HL-60 (cell line): ENCODE measurements at regions not wholly inside any gene's neighbourhood (a gene's known extent, or its start where the extent isn't known, plus 50 kb on each side); places are given as distances from the start of the nearest gene placed in this dataset.

Experiments used
- DNase-seq, 2 experiments: peaks; one replicate each; pipeline ENCODE4 v3.0.0-alpha.2; 2010 to 2020; ENCODE audit warnings: low read depth in 1 of 2, low spot score in 1 of 2
- H3K27ac ChIP-seq: fragments of 250-450 bp; sonication (Bioruptor Pico); replicated peaks from 2 replicates; pipeline ENCODE4 v1.5.1; 2020; ENCODE audit warnings: mild to moderate bottlenecking, moderate library complexity
- H3K27me3 ChIP-seq: fragments of 250-450 bp; sonication (Bioruptor Pico); 2 replicates; pipeline ENCODE4 v1.5.1; 2021; ENCODE audit warnings: mild to moderate bottlenecking, moderate library complexity; ENCODE audit not compliant: insufficient read depth, poor library complexity, severe bottlenecking
- H3K4me3 ChIP-seq: replicated peaks from 2 replicates; pipeline ENCODE4 v1.5.1; 2011; ENCODE audit warnings: mild to moderate bottlenecking, control low read depth, low read length; ENCODE audit not compliant: insufficient read depth
- GABPA ChIP-seq: IDR thresholded peaks from 2 replicates; pipeline ENCODE4 v1.6.1; 2012; ENCODE audit warnings: low read depth
- POLR2AphosphoS5 ChIP-seq: IDR thresholded peaks from 2 replicates; pipeline ENCODE4 v1.6.1; 2012; ENCODE audit warnings: low read depth
- SPI1 ChIP-seq: IDR thresholded peaks from 2 replicates; pipeline ENCODE4 v1.6.1; 2012; ENCODE audit warnings: low read depth, mild to moderate bottlenecking, borderline replicate concordance
- TF ChIP-seq, protein P1 (sequence below): IDR thresholded peaks from one replicate; pipeline ENCODE4 v1.5.1; 2011; ENCODE audit warnings: low read length, control low read depth, inconsistent platforms; ENCODE audit not compliant: insufficient read depth
- TF ChIP-seq, protein P2 (sequence below): IDR thresholded peaks from 2 replicates; pipeline ENCODE4 v1.6.1; 2012; ENCODE audit warnings: low read depth; ENCODE audit not compliant: insufficient replicate concordance

DNA sequence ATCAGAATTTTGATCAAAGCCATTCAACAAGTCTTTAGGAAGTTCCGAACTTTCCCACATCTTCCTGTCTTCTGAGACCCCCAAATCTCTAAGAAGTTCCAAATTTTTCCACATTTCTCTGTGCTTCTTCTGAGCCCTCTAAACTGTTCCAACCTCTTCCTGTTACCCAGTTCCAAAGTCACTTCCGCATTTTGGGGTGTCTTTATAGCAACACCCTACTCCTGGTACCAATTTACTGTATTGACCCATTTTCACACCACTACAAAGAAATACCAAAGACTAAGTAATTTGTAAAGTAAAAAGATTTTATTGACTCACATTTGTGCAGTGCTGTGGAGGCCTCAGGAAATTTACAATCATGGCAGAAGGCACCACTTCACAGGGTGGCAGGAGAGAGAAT lies 385.8 kb upstream of the GHITM start:
- no peak for DNase-seq
- no peak overlapping the region for H3K4me3 ChIP-seq
- TF ChIP-seq SPI1 = no peak
- TF ChIP-seq GABPA = no peak

DNA sequence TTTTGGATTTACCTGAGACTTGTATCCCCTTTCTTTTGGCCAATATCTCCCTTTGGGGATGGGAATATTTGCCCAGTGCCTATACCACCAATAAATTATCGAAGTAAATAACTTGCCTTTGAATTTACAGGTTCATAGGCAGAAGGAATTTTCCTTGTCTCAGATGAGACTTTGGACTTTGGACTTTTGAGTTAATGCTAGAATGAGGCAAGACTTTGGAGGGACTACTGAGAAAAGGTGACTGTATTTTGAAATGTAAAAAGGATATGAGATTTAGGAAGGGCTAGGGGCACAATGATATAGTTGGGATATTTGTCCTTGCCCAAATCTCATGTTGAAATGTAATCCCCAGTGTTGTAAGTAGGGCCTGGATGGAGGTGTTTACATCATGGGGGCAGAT lies 384.5 kb upstream of the GHITM start:
- Histone ChIP-seq H3K27me3 (no peaks in the 10 kb centered on the region), H3K27ac (no peak overlapping the region), H3K4me3 (no peak overlapping the region)
- TF ChIP-seq GABPA (no peak), POLR2AphosphoS5 (no peak), SPI1 (no peak)
- TF ChIP-seq, protein P1, sequence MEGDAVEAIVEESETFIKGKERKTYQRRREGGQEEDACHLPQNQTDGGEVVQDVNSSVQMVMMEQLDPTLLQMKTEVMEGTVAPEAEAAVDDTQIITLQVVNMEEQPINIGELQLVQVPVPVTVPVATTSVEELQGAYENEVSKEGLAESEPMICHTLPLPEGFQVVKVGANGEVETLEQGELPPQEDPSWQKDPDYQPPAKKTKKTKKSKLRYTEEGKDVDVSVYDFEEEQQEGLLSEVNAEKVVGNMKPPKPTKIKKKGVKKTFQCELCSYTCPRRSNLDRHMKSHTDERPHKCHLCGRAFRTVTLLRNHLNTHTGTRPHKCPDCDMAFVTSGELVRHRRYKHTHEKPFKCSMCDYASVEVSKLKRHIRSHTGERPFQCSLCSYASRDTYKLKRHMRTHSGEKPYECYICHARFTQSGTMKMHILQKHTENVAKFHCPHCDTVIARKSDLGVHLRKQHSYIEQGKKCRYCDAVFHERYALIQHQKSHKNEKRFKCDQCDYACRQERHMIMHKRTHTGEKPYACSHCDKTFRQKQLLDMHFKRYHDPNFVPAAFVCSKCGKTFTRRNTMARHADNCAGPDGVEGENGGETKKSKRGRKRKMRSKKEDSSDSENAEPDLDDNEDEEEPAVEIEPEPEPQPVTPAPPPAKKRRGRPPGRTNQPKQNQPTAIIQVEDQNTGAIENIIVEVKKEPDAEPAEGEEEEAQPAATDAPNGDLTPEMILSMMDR = no peak
- TF ChIP-seq, protein P2, sequence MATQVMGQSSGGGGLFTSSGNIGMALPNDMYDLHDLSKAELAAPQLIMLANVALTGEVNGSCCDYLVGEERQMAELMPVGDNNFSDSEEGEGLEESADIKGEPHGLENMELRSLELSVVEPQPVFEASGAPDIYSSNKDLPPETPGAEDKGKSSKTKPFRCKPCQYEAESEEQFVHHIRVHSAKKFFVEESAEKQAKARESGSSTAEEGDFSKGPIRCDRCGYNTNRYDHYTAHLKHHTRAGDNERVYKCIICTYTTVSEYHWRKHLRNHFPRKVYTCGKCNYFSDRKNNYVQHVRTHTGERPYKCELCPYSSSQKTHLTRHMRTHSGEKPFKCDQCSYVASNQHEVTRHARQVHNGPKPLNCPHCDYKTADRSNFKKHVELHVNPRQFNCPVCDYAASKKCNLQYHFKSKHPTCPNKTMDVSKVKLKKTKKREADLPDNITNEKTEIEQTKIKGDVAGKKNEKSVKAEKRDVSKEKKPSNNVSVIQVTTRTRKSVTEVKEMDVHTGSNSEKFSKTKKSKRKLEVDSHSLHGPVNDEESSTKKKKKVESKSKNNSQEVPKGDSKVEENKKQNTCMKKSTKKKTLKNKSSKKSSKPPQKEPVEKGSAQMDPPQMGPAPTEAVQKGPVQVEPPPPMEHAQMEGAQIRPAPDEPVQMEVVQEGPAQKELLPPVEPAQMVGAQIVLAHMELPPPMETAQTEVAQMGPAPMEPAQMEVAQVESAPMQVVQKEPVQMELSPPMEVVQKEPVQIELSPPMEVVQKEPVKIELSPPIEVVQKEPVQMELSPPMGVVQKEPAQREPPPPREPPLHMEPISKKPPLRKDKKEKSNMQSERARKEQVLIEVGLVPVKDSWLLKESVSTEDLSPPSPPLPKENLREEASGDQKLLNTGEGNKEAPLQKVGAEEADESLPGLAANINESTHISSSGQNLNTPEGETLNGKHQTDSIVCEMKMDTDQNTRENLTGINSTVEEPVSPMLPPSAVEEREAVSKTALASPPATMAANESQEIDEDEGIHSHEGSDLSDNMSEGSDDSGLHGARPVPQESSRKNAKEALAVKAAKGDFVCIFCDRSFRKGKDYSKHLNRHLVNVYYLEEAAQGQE = no peak
- DNase-seq = no peak

More for the DNA sequence above, 385.8 kb upstream of the GHITM start:
- Histone ChIP-seq H3K27me3 (no peaks in the 10 kb centered on the region), H3K27ac (no peak overlapping the region)

DNA sequence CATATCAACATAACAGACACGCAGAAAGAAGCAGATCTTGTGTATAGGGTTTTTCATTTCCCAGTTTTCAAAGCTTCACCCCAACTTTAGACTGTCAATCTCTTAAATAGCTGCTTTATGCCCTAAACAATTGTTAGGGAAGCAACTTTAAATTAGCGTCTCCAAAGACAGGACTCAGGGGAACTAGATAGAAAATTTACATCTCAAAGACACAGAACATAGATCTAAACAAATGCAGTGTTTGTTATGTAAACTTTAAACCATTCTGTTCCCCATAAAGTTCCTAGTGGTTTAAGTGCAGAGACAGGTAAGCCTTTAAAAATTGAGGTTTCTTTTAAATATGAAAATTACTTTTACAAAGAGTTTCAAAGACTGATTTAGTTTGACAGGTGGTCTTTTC lies 379.2 kb upstream of the GHITM start:
- Histone ChIP-seq H3K27me3 (no peaks in the 10 kb centered on the region), H3K4me3 (no peak overlapping the region), H3K27ac (no peak overlapping the region)
- DNase-seq = no peak
- TF ChIP-seq POLR2AphosphoS5 (no peak), SPI1 (no peak), GABPA (no peak)
- TF ChIP-seq, protein P2 = no peak
- TF ChIP-seq, protein P1 = no peak

DNA sequence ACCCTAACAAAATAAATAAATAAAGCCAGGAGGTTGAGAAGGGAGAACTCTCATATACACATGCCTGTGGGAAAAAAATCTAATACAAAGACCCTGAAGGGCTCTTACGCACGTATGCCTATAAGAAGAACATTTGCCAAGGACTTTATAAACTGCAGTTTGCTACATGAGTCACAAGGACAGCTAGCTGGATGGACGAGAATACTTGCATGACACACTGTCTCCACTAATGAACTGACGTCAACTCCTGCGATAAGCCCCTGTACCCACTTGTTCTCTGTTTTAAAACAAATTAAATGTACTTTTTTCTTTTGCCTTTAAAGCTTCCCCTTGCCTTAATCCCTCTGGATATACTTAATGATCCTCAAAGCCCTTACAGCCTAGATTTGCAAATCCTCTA lies 374.6 kb upstream of the GHITM start:
- H3K27me3 ChIP-seq = no peaks in the 10 kb centered on the region
- no peak overlapping the region for H3K27ac ChIP-seq
- TF ChIP-seq POLR2AphosphoS5 = no peak
- TF ChIP-seq, protein P1 = no peak
- TF ChIP-seq GABPA = no peak
- no peak for TF ChIP-seq SPI1
- TF ChIP-seq, protein P2 = no peak
- no peak overlapping the region for H3K4me3 ChIP-seq
- DNase-seq = no peak
